ENCODE measurements at regions not wholly inside any gene's neighbourhood (a gene's known extent, or its start where the extent isn't known, plus 50 kb on each side); places are given as distances from the start of the nearest gene placed in this dataset.

DNA sequence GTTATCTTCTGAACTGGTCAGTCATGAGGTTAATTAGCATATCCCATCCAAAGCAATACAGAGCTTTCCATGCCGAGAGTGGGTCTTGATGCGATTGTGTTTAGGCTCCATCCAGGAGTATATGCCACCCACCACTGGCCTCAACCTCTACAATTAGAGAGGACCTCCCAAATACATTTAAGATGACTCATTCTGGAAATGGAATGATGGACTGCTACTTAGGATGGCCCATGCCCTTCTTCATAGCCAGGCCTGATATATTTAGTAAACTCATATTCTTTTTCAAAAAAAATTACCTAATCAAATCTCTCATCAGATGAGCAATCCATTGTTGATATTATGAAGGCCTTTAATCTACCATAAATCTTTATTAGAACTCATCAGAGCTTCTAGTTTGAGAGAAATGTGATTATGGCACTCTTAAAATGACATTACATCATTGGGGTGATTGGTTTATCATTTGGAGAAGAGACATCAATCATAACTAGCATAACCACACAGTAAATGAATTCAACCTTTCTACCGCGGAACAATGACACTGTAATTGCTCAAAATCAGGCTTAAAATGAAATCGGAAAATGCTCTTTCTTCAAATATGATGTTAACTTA lies 414.2 kb upstream of the WWC1 start:
- TF ChIP-seq CTCF (IDR thresholded peaks at IDR 0.05) (no peak), POLR2A (IDR thresholded peaks at IDR 0.05) (no peak)
